ENCODE measurements at regions not wholly inside any gene's neighbourhood (a gene's known extent, or its start where the extent isn't known, plus 50 kb on each side); places are given as distances from the start of the nearest gene placed in this dataset.

- Histone ChIP-seq H3K27me3 (ENCODE audit: control insufficient read depth, extremely low read depth, insufficient read depth, low read length) (no peaks in the 10 kb centered on the region), H3K4me3 (ENCODE audit: control insufficient read depth in 2 of 3, extremely low read depth in 1 of 3, insufficient read depth in 2 of 3, low read depth in 1 of 3, low read length in 3 of 3) (no peak overlapping the region), H3K4me1 (ENCODE audit: control insufficient read depth, extremely low read depth, insufficient read depth, low read length) (no peaks in the 10 kb centered on the region), H3K9ac (ENCODE audit: control insufficient read depth, extremely low read depth, insufficient read depth, low read length) (no peak overlapping the region), H3K27ac (ENCODE audit: control insufficient read depth, insufficient read depth, low read length) (no peak overlapping the region), H3K79me2 (ENCODE audit: control insufficient read depth, insufficient read depth, low read length) (no peaks in the 10 kb centered on the region), H4K20me1 (ENCODE audit: control insufficient read depth, extremely low read depth, insufficient read depth, low read length) (no peaks in the 10 kb centered on the region), H3K9me1 (ENCODE audit: control insufficient read depth, extremely low read depth, insufficient read depth, low read length) (no peaks in the 10 kb centered on the region), H3K36me3 (ENCODE audit: control insufficient read depth in 2 of 2, extremely low read depth in 1 of 2, insufficient read depth in 2 of 2, low read length in 2 of 2) (no peaks in the 10 kb centered on the region), H3K9me3 (ENCODE audit: control insufficient read depth, low read depth, low read length) (no peaks in the 10 kb centered on the region), H3K4me2 (ENCODE audit: control insufficient read depth, extremely low read depth, insufficient read depth, low read depth, low read length) (no peak overlapping the region), H2AFZ (ENCODE audit: control insufficient read depth, low read length) (no peak overlapping the region)
- FAIRE-seq (no peak), DNase-seq (ENCODE audit: low read depth, low spot score) (no peak)
- TF ChIP-seq CTCF (optimal IDR thresholded peaks at IDR 0.05 in 1 of 3, IDR thresholded peaks at IDR 0.05 in 1 of 3, conservative IDR thresholded peaks at IDR 0.05 in 1 of 3; ENCODE audit: extremely low read depth in 1 of 3, insufficient read depth in 2 of 3, low read length in 3 of 3): no peak
- no peak for TF ChIP-seq EZH2 (IDR thresholded peaks at IDR 0.05; ENCODE audit: low read length)
- dilution Hi-C loops (cut with MboI; ENCODE audit: extremely low pct_ligation_motif_present, low sequenced_read_pairs): no loop called here
Measured at GRCh38 chr13:74945637-74946036, 536.3 kb downstream of the TBC1D4 start.

- dilution Hi-C loops (cut with MboI; ENCODE audit: extremely low pct_ligation_motif_present, low sequenced_read_pairs): no loop called here
Measured at GRCh38 chr13:74931698-74932433, 550.1 kb downstream of the TBC1D4 start.

More at GRCh38 chr13:74931698-74932433, 550.1 kb downstream of the TBC1D4 start:
- no peaks in the 10 kb centered on the region for H3K9me1 ChIP-seq (ENCODE audit: control insufficient read depth, extremely low read depth, insufficient read depth, low read length)
- H3K27me3 ChIP-seq (ENCODE audit: control insufficient read depth, extremely low read depth, insufficient read depth, low read length): no peaks in the 10 kb centered on the region
- H3K9me3 ChIP-seq (ENCODE audit: control insufficient read depth, low read depth, low read length): no peaks in the 10 kb centered on the region
- no peak overlapping the region for H3K4me2 ChIP-seq (ENCODE audit: control insufficient read depth, extremely low read depth, insufficient read depth, low read depth, low read length)
- H3K4me1 ChIP-seq (ENCODE audit: control insufficient read depth, extremely low read depth, insufficient read depth, low read length): no peaks in the 10 kb centered on the region
- no peak overlapping the region for H3K4me3 ChIP-seq (ENCODE audit: control insufficient read depth in 2 of 3, extremely low read depth in 1 of 3, insufficient read depth in 2 of 3, low read depth in 1 of 3, low read length in 3 of 3)
- FAIRE-seq (no peak), DNase-seq (ENCODE audit: low read depth, low spot score) (no peak)
- H3K79me2 ChIP-seq (ENCODE audit: control insufficient read depth, insufficient read depth, low read length): no peaks in the 10 kb centered on the region
- H2AFZ ChIP-seq (ENCODE audit: control insufficient read depth, low read length): no peak overlapping the region
- no peak for TF ChIP-seq EZH2 (IDR thresholded peaks at IDR 0.05; ENCODE audit: low read length)
- TF ChIP-seq CTCF (optimal IDR thresholded peaks at IDR 0.05 in 1 of 3, IDR thresholded peaks at IDR 0.05 in 1 of 3, conservative IDR thresholded peaks at IDR 0.05 in 1 of 3; ENCODE audit: extremely low read depth in 1 of 3, insufficient read depth in 2 of 3, low read length in 3 of 3): no peak
- H3K9ac ChIP-seq (ENCODE audit: control insufficient read depth, extremely low read depth, insufficient read depth, low read length): no peak overlapping the region
- no peaks in the 10 kb centered on the region for H4K20me1 ChIP-seq (ENCODE audit: control insufficient read depth, extremely low read depth, insufficient read depth, low read length)
- no peak overlapping the region for H3K27ac ChIP-seq (ENCODE audit: control insufficient read depth, insufficient read depth, low read length)
- H3K36me3 ChIP-seq (ENCODE audit: control insufficient read depth in 2 of 2, extremely low read depth in 1 of 2, insufficient read depth in 2 of 2, low read length in 2 of 2): no peaks in the 10 kb centered on the region
